HG02623 (cell line): ENCODE measurements at regions not wholly inside any gene's neighbourhood (a gene's known extent, or its start where the extent isn't known, plus 50 kb on each side); places are given as distances from the start of the nearest gene placed in this dataset.

Source experiments
- ATAC-seq: cut with Tn5 transposase; IDR thresholded peaks from one replicate; pipeline ENCODE4 v1.9.1; 2021; ENCODE audit warnings: moderate library complexity; ENCODE audit not compliant: unreplicated experiment

DNA sequence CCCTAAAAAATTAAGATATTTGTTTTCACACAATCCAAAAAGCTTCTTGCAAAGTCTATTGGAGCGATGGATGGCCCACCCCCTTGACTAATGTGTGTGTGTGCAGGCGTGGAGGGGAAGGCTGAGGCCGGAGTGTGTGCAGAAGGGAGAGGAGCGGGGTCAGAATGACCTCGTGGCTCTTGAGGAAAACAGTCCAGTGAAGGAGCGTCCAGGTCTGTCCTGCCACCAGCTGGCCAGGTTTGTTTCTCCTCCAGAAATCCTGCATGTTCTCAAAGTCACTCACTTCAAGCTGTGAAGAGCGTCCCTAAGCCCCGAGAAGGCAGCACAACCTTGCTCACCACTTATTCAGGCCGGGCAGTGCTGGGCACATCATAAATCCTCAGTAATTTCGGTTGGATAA, 69.5 kb upstream of the SSX2IP start:
- ATAC-seq = no peak

DNA sequence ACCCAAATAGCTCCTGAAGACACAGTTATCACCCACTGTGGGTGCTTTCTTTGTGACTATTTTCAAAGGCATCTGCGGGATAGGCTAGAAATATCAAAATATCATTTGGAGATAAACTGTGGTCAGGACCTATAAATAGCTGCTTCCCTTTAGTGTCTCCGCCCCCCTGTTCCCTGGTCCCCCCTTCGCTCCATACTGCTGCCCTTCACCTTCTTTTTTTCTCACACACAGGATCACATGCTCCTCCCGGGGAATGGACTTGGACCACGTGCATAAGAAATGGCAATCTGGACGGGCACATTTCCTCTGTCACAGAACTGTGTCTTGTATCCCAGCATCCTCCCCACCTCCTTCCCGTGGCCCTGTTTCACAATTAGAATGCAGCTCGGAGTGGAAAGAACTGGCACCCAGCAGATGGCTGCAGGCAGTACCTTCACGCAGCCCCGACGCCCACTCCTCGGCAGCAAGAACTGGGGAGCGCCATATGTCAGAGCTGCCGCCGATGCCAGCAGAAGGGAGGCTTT, 68.8 kb upstream of the SSX2IP start:
- no peak for ATAC-seq

DNA sequence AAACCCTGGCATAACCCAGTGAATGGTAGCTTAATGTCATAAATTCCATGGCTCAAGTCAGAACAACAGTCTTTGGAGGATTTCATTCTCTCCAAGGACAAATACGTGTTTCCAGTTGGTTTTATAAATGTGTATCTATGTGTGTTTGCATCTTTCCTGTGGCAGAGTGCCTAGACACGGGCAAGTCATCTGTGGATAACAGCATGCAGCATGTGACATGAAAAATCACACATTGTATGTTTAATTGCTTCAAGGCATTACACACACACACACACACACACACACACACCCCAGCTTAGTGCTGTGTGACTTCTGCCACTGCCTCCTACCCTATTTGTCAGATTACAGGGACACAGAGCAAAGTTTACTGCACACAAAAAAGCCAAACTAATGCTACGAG, 68.2 kb upstream of the SSX2IP start:
- no peak for ATAC-seq

GRCh38 chr1:84757301-84757700, 67.0 kb upstream of the SSX2IP start:
- no peak for ATAC-seq

GRCh38 chr1:84756455-84757082, 66.3 kb upstream of the SSX2IP start:
- no peak for ATAC-seq

DNA sequence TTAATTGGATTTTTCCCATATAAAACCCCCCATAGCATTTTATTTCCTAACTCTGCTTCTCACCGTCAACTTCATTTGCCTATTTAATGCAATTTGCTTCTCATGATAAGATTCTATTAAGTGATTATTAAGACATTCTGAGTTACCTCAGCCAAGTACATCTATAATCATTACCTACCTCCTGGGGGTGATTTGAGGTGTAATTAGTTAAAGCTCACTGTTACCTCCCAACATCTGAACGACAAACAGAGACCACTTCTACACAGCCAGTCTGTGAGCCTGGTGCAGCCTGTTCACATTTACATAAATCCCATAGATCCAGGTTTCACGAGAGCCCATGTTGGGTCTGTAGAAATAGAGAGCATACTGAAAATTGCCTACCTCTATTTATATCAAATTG, 65.7 kb upstream of the SSX2IP start:
- no peak for ATAC-seq

- ATAC-seq = no peak
Observed at GRCh38 chr1:84755216-84755615, 65.0 kb upstream of the SSX2IP start.

- no peak for ATAC-seq
Observed at GRCh38 chr1:84754386-84754703, 64.1 kb upstream of the SSX2IP start.

- ATAC-seq = no peak
Observed at GRCh38 chr1:84753516-84754385, 63.5 kb upstream of the SSX2IP start.

DNA sequence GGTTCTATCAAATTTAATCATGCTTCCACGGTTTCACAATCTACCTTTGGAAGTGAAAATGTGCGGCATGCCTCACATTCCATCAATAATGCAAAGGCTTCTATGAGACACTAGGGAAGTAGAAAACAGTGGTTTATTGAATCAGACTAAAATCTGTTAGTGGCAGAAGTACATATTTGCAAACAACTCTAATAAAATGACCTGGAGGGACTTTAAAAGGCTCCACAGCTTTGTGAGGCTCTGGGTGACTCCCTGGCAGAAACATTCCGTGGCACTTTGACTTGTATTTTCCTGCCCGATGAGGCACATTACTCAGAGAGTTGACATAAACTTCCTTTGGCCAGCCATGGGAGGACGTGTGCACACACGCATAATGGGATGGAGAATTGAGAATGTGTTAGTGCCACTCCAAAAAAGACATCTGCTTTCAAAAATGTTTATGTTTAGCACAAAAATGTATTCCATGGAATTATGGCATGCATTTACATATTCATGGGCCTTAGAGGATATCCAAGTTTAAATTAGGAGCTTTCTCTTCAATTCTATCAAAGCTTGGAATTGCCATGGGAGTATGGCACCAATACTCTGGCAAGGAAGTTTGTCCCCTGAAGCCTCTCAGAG, 60.0 kb upstream of the SSX2IP start:
- no peak for ATAC-seq

DNA sequence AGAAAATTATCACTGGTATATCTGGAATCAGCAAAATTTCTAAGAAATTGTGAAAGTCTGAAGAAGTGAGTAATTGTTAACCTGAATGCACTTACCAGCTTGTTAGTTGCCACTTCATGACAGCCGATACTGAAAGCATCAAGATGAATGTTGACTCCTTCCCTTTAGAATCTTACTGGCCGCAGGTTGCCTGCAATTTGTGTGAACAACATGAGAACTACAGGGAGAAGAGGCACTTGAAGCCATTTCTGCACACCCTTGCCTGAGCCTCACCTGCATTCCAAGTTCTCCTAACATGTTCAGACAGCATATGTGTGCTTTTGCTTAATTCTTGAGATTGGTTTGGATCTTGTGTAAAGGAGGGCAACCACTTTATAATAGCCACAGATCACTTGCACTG, 59.2 kb upstream of the SSX2IP start:
- no peak for ATAC-seq

DNA sequence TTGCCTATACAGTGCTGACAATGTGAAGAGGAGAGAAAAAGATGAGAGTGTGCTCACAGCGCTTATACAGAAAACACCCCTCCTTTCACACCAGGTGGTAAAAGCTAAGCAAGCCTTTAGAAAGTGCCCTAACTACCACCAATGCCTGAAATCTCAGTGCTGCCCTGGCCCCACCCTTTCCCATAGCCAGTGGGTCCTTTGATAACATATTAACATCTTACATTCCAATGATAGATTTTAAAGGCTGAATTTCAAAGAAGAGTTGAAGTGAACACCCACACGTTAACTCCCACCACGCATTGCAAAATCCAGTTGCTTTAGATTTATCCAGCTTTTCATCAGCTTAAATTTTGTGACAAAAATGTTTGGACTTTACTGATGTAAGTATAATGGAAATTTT, 58.1 kb upstream of the SSX2IP start:
- no peak for ATAC-seq

GRCh38 chr1:84745857-84746256, 55.6 kb upstream of the SSX2IP start:
- ATAC-seq = no peak

GRCh38 chr1:84743896-84744295, 53.6 kb upstream of the SSX2IP start:
- ATAC-seq = no peak

- ATAC-seq = peak; percentile 54
Observed at GRCh38 chr1:84742653-84743052, 52.4 kb upstream of the SSX2IP start.

GRCh38 chr1:84740050-84740714, 49.9 kb upstream of the SSX2IP start:
- ATAC-seq = no peak
